Loucy (cell line): ENCODE measurements at regions not wholly inside any gene's neighbourhood (a gene's known extent, or its start where the extent isn't known, plus 50 kb on each side); places are given as distances from the start of the nearest gene placed in this dataset.

Source experiments
- EZH2phosphoT487 ChIP-seq: fragments of 200-600 bp; IDR thresholded peaks from 2 replicates; pipeline ENCODE4 v1.6.1; 2018; ENCODE audit warnings: antibody characterized with exemption, mild to moderate bottlenecking, moderate library complexity, borderline replicate concordance
- TF ChIP-seq, protein P1 (sequence below): fragments of 200-600 bp; sonication (generic); conservative IDR thresholded peaks from 2 replicates; pipeline ENCODE4 v1.5.1; 2014; ENCODE audit warnings: mild to moderate bottlenecking, antibody characterized with exemption, low read length

DNA sequence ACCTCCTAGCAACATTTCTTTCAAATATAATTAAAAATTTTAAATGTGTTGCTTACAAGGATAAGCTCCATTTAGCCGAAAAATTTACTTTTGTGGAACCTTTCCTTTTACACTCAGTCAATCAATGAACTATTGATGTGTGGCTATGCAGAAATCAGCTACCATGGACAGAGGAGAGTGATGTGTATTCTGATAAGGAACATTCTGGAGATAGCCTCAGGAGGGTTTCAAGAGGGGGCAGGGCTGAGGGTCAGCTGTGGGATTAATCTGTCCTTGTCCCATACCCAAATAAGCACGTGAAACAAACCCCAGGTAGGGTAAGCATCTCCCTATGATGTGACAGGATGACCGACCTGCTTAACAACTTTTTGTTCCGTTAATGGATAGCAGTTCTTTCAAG, 192.6 kb upstream of the PROK2 start:
- TF ChIP-seq, protein P1, sequence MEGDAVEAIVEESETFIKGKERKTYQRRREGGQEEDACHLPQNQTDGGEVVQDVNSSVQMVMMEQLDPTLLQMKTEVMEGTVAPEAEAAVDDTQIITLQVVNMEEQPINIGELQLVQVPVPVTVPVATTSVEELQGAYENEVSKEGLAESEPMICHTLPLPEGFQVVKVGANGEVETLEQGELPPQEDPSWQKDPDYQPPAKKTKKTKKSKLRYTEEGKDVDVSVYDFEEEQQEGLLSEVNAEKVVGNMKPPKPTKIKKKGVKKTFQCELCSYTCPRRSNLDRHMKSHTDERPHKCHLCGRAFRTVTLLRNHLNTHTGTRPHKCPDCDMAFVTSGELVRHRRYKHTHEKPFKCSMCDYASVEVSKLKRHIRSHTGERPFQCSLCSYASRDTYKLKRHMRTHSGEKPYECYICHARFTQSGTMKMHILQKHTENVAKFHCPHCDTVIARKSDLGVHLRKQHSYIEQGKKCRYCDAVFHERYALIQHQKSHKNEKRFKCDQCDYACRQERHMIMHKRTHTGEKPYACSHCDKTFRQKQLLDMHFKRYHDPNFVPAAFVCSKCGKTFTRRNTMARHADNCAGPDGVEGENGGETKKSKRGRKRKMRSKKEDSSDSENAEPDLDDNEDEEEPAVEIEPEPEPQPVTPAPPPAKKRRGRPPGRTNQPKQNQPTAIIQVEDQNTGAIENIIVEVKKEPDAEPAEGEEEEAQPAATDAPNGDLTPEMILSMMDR: no peak
- no peak for TF ChIP-seq EZH2phosphoT487
